ENCODE measurements at regions not wholly inside any gene's neighbourhood (a gene's known extent, or its start where the extent isn't known, plus 50 kb on each side); places are given as distances from the start of the nearest gene placed in this dataset.

DNA sequence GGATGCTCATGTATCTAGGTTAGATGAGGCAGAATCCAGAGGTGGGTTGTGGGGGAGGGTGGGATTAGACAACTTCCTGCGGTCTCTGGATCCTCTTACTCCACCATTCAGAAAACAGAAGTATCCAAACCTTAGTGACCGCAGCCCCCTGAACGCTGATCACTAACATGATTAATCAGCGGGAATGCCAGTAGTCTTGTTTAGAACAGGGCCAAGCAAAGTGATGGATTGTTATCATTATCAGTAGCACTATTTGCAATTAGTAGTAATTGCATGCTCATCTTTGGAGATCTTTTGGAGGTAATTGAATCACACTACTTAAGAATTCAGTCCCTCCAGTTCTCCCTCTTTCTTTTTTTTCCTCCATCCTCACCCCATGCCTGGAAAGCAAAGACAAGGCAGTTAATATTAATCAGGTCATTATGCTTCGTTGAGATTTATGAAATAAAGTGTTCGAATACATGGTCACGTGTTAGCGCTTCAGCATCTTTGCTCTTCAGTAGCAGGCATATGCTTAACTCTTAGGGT lies 182.8 kb upstream of the NTF3 start:
- TF ChIP-seq, protein P1, sequence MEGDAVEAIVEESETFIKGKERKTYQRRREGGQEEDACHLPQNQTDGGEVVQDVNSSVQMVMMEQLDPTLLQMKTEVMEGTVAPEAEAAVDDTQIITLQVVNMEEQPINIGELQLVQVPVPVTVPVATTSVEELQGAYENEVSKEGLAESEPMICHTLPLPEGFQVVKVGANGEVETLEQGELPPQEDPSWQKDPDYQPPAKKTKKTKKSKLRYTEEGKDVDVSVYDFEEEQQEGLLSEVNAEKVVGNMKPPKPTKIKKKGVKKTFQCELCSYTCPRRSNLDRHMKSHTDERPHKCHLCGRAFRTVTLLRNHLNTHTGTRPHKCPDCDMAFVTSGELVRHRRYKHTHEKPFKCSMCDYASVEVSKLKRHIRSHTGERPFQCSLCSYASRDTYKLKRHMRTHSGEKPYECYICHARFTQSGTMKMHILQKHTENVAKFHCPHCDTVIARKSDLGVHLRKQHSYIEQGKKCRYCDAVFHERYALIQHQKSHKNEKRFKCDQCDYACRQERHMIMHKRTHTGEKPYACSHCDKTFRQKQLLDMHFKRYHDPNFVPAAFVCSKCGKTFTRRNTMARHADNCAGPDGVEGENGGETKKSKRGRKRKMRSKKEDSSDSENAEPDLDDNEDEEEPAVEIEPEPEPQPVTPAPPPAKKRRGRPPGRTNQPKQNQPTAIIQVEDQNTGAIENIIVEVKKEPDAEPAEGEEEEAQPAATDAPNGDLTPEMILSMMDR (IDR thresholded peaks at IDR 0.05): no peak
- TF ChIP-seq EP300 (IDR thresholded peaks at IDR 0.05): no peak
- TF ChIP-seq POLR2AphosphoS5 (IDR thresholded peaks at IDR 0.05): no peak
- no peak for TF ChIP-seq POLR2A (IDR thresholded peaks at IDR 0.05; ENCODE audit: low read depth)

All from esophagus muscularis mucosa (tissue), 4 donors.